ENCODE measurements at regions not wholly inside any gene's neighbourhood (a gene's known extent, or its start where the extent isn't known, plus 50 kb on each side); places are given as distances from the start of the nearest gene placed in this dataset.

- H3K27me3 Mint-ChIP-seq (ENCODE audit: low read depth) = no peaks in the 10 kb centered on the region
Observed at GRCh38 chr12:28079539-28079938, 107.0 kb upstream of the PTHLH start.

More at GRCh38 chr12:28079539-28079938, 107.0 kb upstream of the PTHLH start:
- Histone ChIP-seq H2BK20ac (ENCODE audit: low read depth, low read length, poor library complexity, severe bottlenecking) (no peak overlapping the region), H3K14ac (ENCODE audit: insufficient read depth, low read length) (no peak overlapping the region), H3K79me2 (ENCODE audit: insufficient read depth, low read length) (no peaks in the 10 kb centered on the region), H4K20me1 (ENCODE audit: control insufficient read depth, insufficient read depth, insufficient read length) (no peaks in the 10 kb centered on the region), H3K4me2 (ENCODE audit: insufficient read depth, insufficient read length, low read length) (no peak overlapping the region), H3K9me3 (ENCODE audit: control insufficient read depth, low read depth, low read length) (no peaks in the 10 kb centered on the region), H3K79me1 (ENCODE audit: insufficient read depth, low read depth, low read length, poor library complexity, severe bottlenecking) (no peaks in the 10 kb centered on the region), H2BK12ac (ENCODE audit: insufficient read length, low read depth, low read length) (no peak overlapping the region), H3K23ac (ENCODE audit: insufficient read length, low read depth, low read length) (no peak overlapping the region), H3K18ac (ENCODE audit: insufficient read length, low read depth, low read length) (no peak overlapping the region), H2BK120ac (ENCODE audit: low read depth, low read length, poor library complexity, severe bottlenecking) (no peak overlapping the region), H4K5ac (ENCODE audit: insufficient read length, low read depth, low read length) (no peak overlapping the region), H3K4ac (ENCODE audit: low read depth, low read length) (no peak overlapping the region), H4K8ac (replicated peaks; ENCODE audit: insufficient read length, low read depth, low read length) (no peak overlapping the region), H3K9ac (ENCODE audit: extremely low read depth, insufficient read length, low read length) (no peak overlapping the region), H2AK5ac (ENCODE audit: insufficient read length, low read length) (no peak overlapping the region), H3K27ac (ENCODE audit: insufficient read length, low read depth, low read length) (no peak overlapping the region), H4K91ac (ENCODE audit: insufficient read length, low read depth, low read length) (no peak overlapping the region), H2AFZ (ENCODE audit: low read length) (no peak overlapping the region), H3T11ph (ENCODE audit: low read length) (no peak overlapping the region), H2BK15ac (ENCODE audit: low read depth, low read length) (no peak overlapping the region), H3K56ac (ENCODE audit: insufficient read length, low read depth, low read length) (no peak overlapping the region), H2BK5ac (ENCODE audit: insufficient read length, low read length) (no peak overlapping the region), H3K27me3 (ENCODE audit: insufficient read depth, low read length) (no peaks in the 10 kb centered on the region), H3K4me1 (ENCODE audit: insufficient read depth, low read length) (no peaks in the 10 kb centered on the region), H3K23me2 (ENCODE audit: insufficient read length, low read depth, low read length, poor library complexity, severe bottlenecking) (no peaks in the 10 kb centered on the region)
- TF ChIP-seq CTCF (conservative IDR thresholded peaks at IDR 0.05) = no peak
- no peak overlapping the region for H3K27ac Mint-ChIP-seq
- H3K4me1 Mint-ChIP-seq = no peaks in the 10 kb centered on the region
- H3K36me3 Mint-ChIP-seq (ENCODE audit: insufficient read depth in 1 of 3, low read depth in 3 of 3) = peaks cover 0 to 13% (median 3%) of the 10 kb centered on the region in 3 experiments; a peak in 2 of 7 replicates
- H3K4me3 Mint-ChIP-seq = no peak overlapping the region
- DNase-seq = no peak
- peaks cover 12 to 14% of the 10 kb centered on the region in 2 experiments; a peak in 4 of 5 replicates for H3K9me3 Mint-ChIP-seq

Data from H9 (cell line).